Activated CD8-positive, alpha-beta memory T cell treated with anti-CD3 and anti-CD28 coated beads, Interleukin-2, amount 50 U/mL, for 24 hours (primary cell): ENCODE measurements at regions not wholly inside any gene's neighbourhood (a gene's known extent, or its start where the extent isn't known, plus 50 kb on each side); places are given as distances from the start of the nearest gene placed in this dataset.

Experiments
- DNase-seq: peaks from one replicate; pipeline ENCODE4 v3.0.0-alpha.2; 2020; ENCODE audit errors: extremely low read depth

DNA sequence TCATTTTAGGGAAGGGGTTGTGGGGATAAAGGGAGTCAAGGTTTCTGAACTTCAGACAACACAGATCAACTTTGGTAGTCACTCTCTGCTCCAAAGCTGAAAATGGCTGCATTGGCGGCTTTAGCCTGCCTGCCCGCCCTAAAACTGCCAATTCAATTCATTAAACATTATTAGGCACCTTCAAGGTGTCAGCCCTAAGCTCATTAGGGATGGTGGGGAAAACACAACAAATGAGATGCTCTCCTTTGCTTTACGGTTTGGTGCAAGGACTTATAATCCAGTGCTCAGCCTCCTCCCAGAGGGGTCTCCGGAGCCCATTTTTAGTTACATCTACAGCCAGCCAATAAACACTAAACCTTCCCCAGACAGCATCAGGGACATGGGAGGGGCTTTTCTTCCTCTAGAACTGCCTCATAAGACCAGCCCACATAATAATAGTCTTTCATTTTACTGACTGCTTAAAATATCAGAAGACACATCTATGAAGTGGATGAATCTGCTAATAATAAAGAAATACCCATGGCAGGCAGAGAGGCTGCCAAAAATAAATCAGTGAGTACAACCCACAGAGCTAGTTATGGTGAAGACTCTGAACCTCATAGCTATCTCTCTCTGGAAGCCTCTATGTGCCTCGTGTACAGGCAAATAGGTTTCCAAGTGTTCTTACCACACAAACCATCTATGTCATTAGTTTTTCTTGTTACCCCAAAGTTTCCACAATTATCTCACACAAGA, 102.8 kb upstream of the NCAM1 start:
- DNase-seq, result no peak

DNA sequence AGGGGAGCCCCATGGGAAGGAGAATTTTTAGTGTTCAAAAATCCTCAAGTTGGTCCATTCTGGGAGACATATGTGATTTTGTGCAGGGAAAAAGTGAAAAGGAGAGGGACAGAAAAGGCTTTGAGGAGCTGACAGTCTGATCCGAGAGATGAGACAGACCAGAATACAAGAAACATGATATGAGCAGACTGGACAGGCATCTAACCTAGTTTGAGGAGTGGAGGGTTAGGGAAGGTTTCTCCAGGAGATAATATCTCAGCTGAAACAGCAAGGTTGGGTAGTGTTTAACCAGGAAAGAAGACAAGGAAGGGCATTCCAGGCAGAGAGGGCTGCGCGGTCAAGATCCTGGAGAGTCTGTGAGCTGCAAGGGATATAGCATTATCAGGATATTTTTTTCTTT, 101.4 kb upstream of the NCAM1 start:
- DNase-seq, result no peak

GRCh38 chr11:112861356-112861755, 99.9 kb upstream of the NCAM1 start:
- DNase-seq, result no peak

DNA sequence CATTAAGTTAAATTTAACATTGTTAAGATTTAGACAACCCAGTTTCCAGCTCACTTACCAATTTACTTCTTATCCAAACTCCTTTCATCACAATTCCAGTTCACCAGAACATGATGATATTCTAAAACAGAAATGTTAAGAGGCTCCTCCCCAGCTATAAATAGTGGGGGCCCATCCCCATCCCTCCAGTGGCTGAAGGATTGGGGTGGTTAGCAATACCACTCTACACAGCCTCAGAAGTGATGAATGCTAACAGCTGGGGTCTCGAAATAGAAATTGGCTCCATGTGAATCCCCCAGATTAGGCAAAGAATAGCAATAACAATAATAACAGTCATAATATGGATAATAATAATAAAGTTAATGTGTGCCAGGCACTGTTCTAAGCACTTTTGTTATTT, 97.9 kb upstream of the NCAM1 start:
- no peak for DNase-seq

GRCh38 chr11:112864672-112865071, 96.5 kb upstream of the NCAM1 start:
- no peak for DNase-seq

DNA sequence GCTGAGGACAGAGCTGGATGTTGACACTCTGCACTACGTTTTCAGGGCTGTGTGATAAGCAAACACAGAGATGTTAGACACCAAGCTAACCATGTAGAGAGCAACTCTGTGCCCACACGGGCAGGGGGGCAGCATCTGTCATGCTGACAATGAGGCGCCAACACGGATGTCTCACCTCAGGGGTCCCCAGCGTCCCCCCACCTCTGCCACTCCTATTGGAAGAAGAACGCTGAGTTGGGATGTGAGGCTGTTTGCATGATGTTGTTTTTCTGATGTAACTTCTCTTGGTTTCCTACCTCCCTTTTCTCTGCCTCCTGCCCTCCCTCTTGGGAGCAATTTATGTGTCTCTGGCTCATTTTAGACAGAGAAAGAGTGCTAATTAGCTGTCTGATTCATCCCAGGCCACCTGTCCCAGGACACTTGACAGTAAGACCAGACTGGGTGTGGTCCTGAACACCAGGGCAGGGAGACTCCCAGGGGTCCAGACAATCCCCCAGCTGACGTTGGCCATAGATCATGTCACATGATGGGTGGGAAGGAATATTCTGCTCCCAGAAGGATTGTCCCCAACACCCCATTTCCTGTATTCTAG, 89.2 kb upstream of the NCAM1 start:
- no peak for DNase-seq

DNA sequence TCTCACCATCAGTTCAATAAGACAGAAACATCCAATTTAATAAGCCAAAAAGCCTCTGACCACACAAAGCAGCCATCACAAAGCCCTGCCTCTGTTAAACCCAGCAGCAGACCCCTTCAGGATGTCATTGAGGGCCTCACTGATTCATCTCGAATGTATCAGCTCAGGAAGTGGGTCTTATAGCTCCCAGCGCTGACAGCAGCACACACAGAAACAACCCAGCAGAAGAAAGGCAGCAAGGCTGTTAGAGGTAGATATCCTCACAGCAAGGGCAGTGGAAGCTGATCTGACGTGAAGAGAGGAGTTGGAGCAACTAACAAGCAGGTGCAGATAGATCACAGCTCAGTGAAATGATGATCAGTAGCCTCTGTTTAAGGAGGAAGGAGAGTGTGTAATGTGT, 86.2 kb upstream of the NCAM1 start:
- no peak for DNase-seq

- DNase-seq, result no peak
These were observed 83.6 kb upstream of the NCAM1 start for GRCh38 chr11:112877581-112877980.

GRCh38 chr11:112878033-112878601, 83.1 kb upstream of the NCAM1 start:
- DNase-seq, result no peak

DNA sequence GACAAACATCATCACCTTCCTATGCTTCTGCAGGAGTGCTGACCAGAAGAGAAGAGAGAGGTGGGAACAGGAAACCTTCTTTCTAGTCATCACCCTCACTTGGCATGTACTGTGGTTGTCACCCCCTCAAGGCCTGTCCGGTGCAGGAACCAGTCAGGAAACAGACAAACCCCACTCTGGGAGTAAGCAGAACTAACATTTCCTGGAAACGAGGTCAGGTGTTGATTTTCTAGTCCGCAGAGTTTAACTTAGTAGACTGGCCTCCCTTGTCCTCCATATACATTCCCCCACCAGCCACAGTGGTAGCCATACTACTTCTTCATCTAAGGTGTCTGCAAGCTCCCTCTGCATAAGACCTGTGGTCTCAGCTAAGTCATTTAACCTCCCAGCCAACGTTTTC, 80.7 kb upstream of the NCAM1 start:
- DNase-seq, result no peak

- no peak for DNase-seq
These were observed 79.8 kb upstream of the NCAM1 start for GRCh38 chr11:112881461-112881860.

GRCh38 chr11:112882494-112883381, 78.5 kb upstream of the NCAM1 start:
- no peak for DNase-seq

DNA sequence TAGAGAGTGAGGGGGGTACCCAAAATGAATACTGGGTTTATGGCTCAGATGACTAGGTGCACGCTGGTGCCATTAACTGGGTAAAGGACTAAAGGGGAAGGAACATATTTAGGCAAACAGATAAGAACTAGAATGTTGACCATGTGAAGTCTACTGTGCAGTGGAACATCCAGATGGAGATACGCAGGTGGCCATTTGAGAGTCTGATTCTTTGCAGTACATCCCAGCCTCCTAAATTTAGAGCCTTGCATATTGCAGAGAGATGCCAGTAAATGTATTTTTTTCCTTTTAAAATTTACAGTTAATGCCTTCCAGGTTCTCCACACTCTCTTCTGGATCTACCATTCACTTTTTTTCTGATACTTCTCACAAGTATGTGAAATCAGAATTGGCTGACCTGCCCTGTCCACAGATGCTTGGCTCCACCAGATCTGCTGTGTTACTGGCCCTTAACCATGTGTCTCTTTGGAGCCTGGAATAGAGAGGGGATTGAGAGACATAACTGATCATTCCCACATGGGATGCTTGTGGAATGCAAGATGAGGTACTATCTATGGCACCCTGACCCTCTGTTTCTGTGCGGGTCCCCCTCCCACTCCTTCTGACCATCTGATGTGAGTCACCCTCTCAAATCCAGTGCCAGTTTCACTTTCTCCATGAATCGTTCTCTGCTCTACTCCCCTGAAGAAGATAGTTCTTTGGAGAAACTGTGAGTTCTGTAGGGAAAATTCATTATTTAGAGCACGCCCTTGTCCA, 77.0 kb upstream of the NCAM1 start:
- no peak for DNase-seq

GRCh38 chr11:112885744-112886433, 75.3 kb upstream of the NCAM1 start:
- no peak for DNase-seq

GRCh38 chr11:112886434-112887370, 74.5 kb upstream of the NCAM1 start:
- no peak for DNase-seq

- DNase-seq, result no peak
These were observed 71.8 kb upstream of the NCAM1 start for GRCh38 chr11:112889446-112889845.

GRCh38 chr11:112899235-112900006, 61.8 kb upstream of the NCAM1 start:
- DNase-seq, result no peak

- no peak for DNase-seq
These were observed 59.3 kb upstream of the NCAM1 start for GRCh38 chr11:112901924-112902323.

GRCh38 chr11:112902361-112903011, 58.7 kb upstream of the NCAM1 start:
- DNase-seq, result no peak
